SK-N-SH treated with all-trans-retinoic acid at 6 μM for 48 hours (cell line): ENCODE measurements at regions not wholly inside any gene's neighbourhood (a gene's known extent, or its start where the extent isn't known, plus 50 kb on each side); places are given as distances from the start of the nearest gene placed in this dataset.

Experiments used
- ARNTL ChIP-seq: fragments of 450-650 bp; formaldehyde crosslinking; IDR thresholded peaks from 2 replicates; pipeline ENCODE4 v1.5.0; 2020; ENCODE audit warnings: low read depth, mild to moderate bottlenecking, moderate library complexity, borderline replicate concordance
- ZNF70 ChIP-seq: fragments of 450-650 bp; formaldehyde crosslinking; IDR thresholded peaks from 2 replicates; pipeline ENCODE4 v1.5.0; 2020; ENCODE audit warnings: mild to moderate bottlenecking, moderate library complexity

- no peak for TF ChIP-seq ARNTL
- TF ChIP-seq ZNF70 (CRISPR knock-in tag), result no peak
Observed at GRCh38 chr4:115515366-115515765, 401.9 kb upstream of the NDST4 start.
